T-helper 17 cell (primary cell): ENCODE measurements at regions not wholly inside any gene's neighbourhood (a gene's known extent, or its start where the extent isn't known, plus 50 kb on each side); places are given as distances from the start of the nearest gene placed in this dataset.

Experiments used
- ATAC-seq: fragments of 150-1000 bp; cut with Tn5 transposase; 2 replicates; pipeline ENCODE4 v1.10.0; 2021; ENCODE audit warnings: mild to moderate bottlenecking, moderate library complexity
- DNase-seq, 3 donors: peaks; one replicate each; pipeline versions ENCODE4 v3.0.0 to v3.0.0-alpha.2; 2020 to 2021
- H3K9me3 ChIP-seq: one replicate; pipeline ENCODE4 v1.7.0; 2013; ENCODE audit warnings: low read length, mild to moderate bottlenecking; ENCODE audit not compliant: control insufficient read depth, poor library complexity, severe bottlenecking
- H3K27ac Mint-ChIP-seq: one replicate; pipeline ENCODE4 v1.8.0; 2022; ENCODE audit warnings: mild to moderate bottlenecking, moderate library complexity, mixed read lengths
- H3K27me3 Mint-ChIP-seq: one replicate; pipeline ENCODE4 v1.8.0; 2022; ENCODE audit warnings: mixed read lengths
- H3K36me3 Mint-ChIP-seq: one replicate; pipeline ENCODE4 v1.8.0; 2022; ENCODE audit warnings: low read depth, mixed read lengths
- H3K4me1 Mint-ChIP-seq: one replicate; pipeline ENCODE4 v1.8.0; 2022; ENCODE audit warnings: mild to moderate bottlenecking, mixed read lengths
- H3K4me3 Mint-ChIP-seq: one replicate; pipeline ENCODE4 v1.8.0; 2022; ENCODE audit warnings: mild to moderate bottlenecking, moderate library complexity, mixed read lengths

GRCh38 chr1:55724551-55725325 lies 509.6 kb upstream of the USP24 start:
- no peak overlapping the region for H3K27ac Mint-ChIP-seq
- no peaks in the 10 kb centered on the region for H3K9me3 ChIP-seq
- H3K4me3 Mint-ChIP-seq: no peak overlapping the region
- H3K36me3 Mint-ChIP-seq: no peaks in the 10 kb centered on the region
- DNase-seq (no peak), ATAC-seq (no peak)
- no peaks in the 10 kb centered on the region for H3K4me1 Mint-ChIP-seq
- H3K27me3 Mint-ChIP-seq: no peaks in the 10 kb centered on the region

- no peaks in the 10 kb centered on the region for H3K27me3 Mint-ChIP-seq
- H3K27ac Mint-ChIP-seq: no peak overlapping the region
- no peaks in the 10 kb centered on the region for H3K36me3 Mint-ChIP-seq
- no peak overlapping the region for H3K4me3 Mint-ChIP-seq
- no peaks in the 10 kb centered on the region for H3K4me1 Mint-ChIP-seq
- DNase-seq (no peak), ATAC-seq (no peak)
- no peaks in the 10 kb centered on the region for H3K9me3 ChIP-seq
These were observed 507.8 kb upstream of the USP24 start for GRCh38 chr1:55723001-55723400.

GRCh38 chr1:55720261-55720660 lies 505.1 kb upstream of the USP24 start:
- Mint-ChIP-seq H3K27me3 (peaks cover 6% of the 10 kb centered on the region), H3K36me3 (no peaks in the 10 kb centered on the region), H3K4me3 (no peak overlapping the region), H3K4me1 (no peaks in the 10 kb centered on the region), H3K27ac (no peak overlapping the region)
- no peak for DNase-seq
- H3K9me3 ChIP-seq: no peaks in the 10 kb centered on the region
- no peak for ATAC-seq

GRCh38 chr1:55718758-55719671 lies 503.9 kb upstream of the USP24 start:
- Mint-ChIP-seq H3K4me1 (no peaks in the 10 kb centered on the region), H3K36me3 (no peaks in the 10 kb centered on the region), H3K27me3 (peaks cover 6% of the 10 kb centered on the region), H3K4me3 (no peak overlapping the region), H3K27ac (no peak overlapping the region)
- DNase-seq: no peak
- ATAC-seq: no peak
- H3K9me3 ChIP-seq: no peaks in the 10 kb centered on the region

GRCh38 chr1:55717111-55717510 lies 501.9 kb upstream of the USP24 start:
- Mint-ChIP-seq H3K4me3 (no peak overlapping the region), H3K36me3 (no peaks in the 10 kb centered on the region), H3K27ac (no peak overlapping the region), H3K27me3 (peaks cover 6% of the 10 kb centered on the region), H3K4me1 (no peaks in the 10 kb centered on the region)
- H3K9me3 ChIP-seq: no peaks in the 10 kb centered on the region
- ATAC-seq (no peak), DNase-seq (no peak)

GRCh38 chr1:55716610-55717009 lies 501.4 kb upstream of the USP24 start:
- DNase-seq: no peak
- no peaks in the 10 kb centered on the region for H3K4me1 Mint-ChIP-seq
- H3K9me3 ChIP-seq: no peaks in the 10 kb centered on the region
- H3K36me3 Mint-ChIP-seq: no peaks in the 10 kb centered on the region
- no peak overlapping the region for H3K4me3 Mint-ChIP-seq
- no peak overlapping the region for H3K27ac Mint-ChIP-seq
- ATAC-seq: no peak
- H3K27me3 Mint-ChIP-seq: peaks cover 6% of the 10 kb centered on the region

GRCh38 chr1:55716151-55716550 lies 501.0 kb upstream of the USP24 start:
- H3K4me1 Mint-ChIP-seq: no peaks in the 10 kb centered on the region
- H3K36me3 Mint-ChIP-seq: no peaks in the 10 kb centered on the region
- no peak overlapping the region for H3K27ac Mint-ChIP-seq
- H3K4me3 Mint-ChIP-seq: no peak overlapping the region
- ATAC-seq (no peak), DNase-seq (no peak)
- peaks cover 6% of the 10 kb centered on the region for H3K27me3 Mint-ChIP-seq
- H3K9me3 ChIP-seq: no peaks in the 10 kb centered on the region

- Mint-ChIP-seq H3K27me3 (peaks cover 6% of the 10 kb centered on the region), H3K4me1 (no peaks in the 10 kb centered on the region), H3K36me3 (no peaks in the 10 kb centered on the region), H3K27ac (no peak overlapping the region), H3K4me3 (no peak overlapping the region)
- no peak for DNase-seq
- no peak for ATAC-seq
- peaks cover 3% of the 10 kb centered on the region for H3K9me3 ChIP-seq
These were observed 499.1 kb upstream of the USP24 start for GRCh38 chr1:55714230-55714629.

GRCh38 chr1:55713516-55713915 lies 498.4 kb upstream of the USP24 start:
- Mint-ChIP-seq H3K36me3 (no peaks in the 10 kb centered on the region), H3K4me1 (no peaks in the 10 kb centered on the region), H3K27me3 (peaks cover 6% of the 10 kb centered on the region), H3K4me3 (no peak overlapping the region), H3K27ac (no peak overlapping the region)
- no peak for DNase-seq
- H3K9me3 ChIP-seq: peaks cover 3% of the 10 kb centered on the region
- ATAC-seq: no peak

GRCh38 chr1:55712148-55712547 lies 497.0 kb upstream of the USP24 start:
- DNase-seq (no peak), ATAC-seq (no peak)
- H3K27me3 Mint-ChIP-seq: peaks cover 12% of the 10 kb centered on the region
- H3K4me3 Mint-ChIP-seq: no peak overlapping the region
- H3K27ac Mint-ChIP-seq: no peak overlapping the region
- H3K4me1 Mint-ChIP-seq: no peaks in the 10 kb centered on the region
- H3K36me3 Mint-ChIP-seq: no peaks in the 10 kb centered on the region
- peaks cover 3% of the 10 kb centered on the region for H3K9me3 ChIP-seq

GRCh38 chr1:55708781-55709180 lies 493.6 kb upstream of the USP24 start:
- no peak overlapping the region for H3K27ac Mint-ChIP-seq

GRCh38 chr1:55707846-55708245 lies 492.7 kb upstream of the USP24 start:
- H3K4me3 Mint-ChIP-seq: no peak overlapping the region
- no peak for ATAC-seq
- peaks cover 14% of the 10 kb centered on the region for H3K27me3 Mint-ChIP-seq
- no peaks in the 10 kb centered on the region for H3K4me1 Mint-ChIP-seq
- no peak overlapping the region for H3K27ac Mint-ChIP-seq
- no peaks in the 10 kb centered on the region for H3K36me3 Mint-ChIP-seq
- H3K9me3 ChIP-seq: peaks cover 3% of the 10 kb centered on the region
- DNase-seq: no peak

More at GRCh38 chr1:55708781-55709180, 493.6 kb upstream of the USP24 start:
- ATAC-seq (no peak), DNase-seq (no peak)
- Mint-ChIP-seq H3K27me3 (peaks cover 14% of the 10 kb centered on the region), H3K36me3 (no peaks in the 10 kb centered on the region), H3K4me3 (no peak overlapping the region), H3K4me1 (no peaks in the 10 kb centered on the region)
- H3K9me3 ChIP-seq: peaks cover 3% of the 10 kb centered on the region

- peaks cover 3% of the 10 kb centered on the region for H3K9me3 ChIP-seq
- DNase-seq (no peak), ATAC-seq (no peak)
- no peak overlapping the region for H3K27ac Mint-ChIP-seq
- no peak overlapping the region for H3K4me3 Mint-ChIP-seq
- no peaks in the 10 kb centered on the region for H3K4me1 Mint-ChIP-seq
- H3K27me3 Mint-ChIP-seq: peaks cover 14% of the 10 kb centered on the region
- H3K36me3 Mint-ChIP-seq: no peaks in the 10 kb centered on the region
These were observed 492.0 kb upstream of the USP24 start for GRCh38 chr1:55707196-55707595.
